H1 (cell line): ENCODE measurements at regions not wholly inside any gene's neighbourhood (a gene's known extent, or its start where the extent isn't known, plus 50 kb on each side); places are given as distances from the start of the nearest gene placed in this dataset.
"Not testable (repeated sequence)": the region's sequence is repeated elsewhere in the genome, so short reads cannot be mapped to it uniquely, and the experiment has no call there.

ENCODE experiments used
- CTCF ChIA-PET: fragments of 300-600 bp; sonication (Branson Sonifier 250); formaldehyde crosslinking; loops from one replicate; lab custom pipeline; 2021; ENCODE audit not compliant: partially characterized antibody; lab: Charles Lee
- POLR2A ChIA-PET: fragments of 300-600 bp; sonication (Branson Sonifier 250); formaldehyde crosslinking; loops from one replicate; lab custom pipeline; 2021; ENCODE audit warnings: inconsistent platforms; ENCODE audit not compliant: partially characterized antibody; lab: Charles Lee
- DNase-seq, 2 experiments: peaks; one replicate each; pipeline versions ENCODE4 v3.0.0 to v3.0.0-alpha.2; 2010 to 2022; ENCODE audit warnings: low spot score in 2 of 2, low read depth in 1 of 2, mixed read lengths in 1 of 2
- FAIRE-seq: peaks from 2 replicates; lab custom pipeline; 2011; peaks lifted over from hg19 to GRCh38; lab: Jason Lieb, UNC
- H2AFZ ChIP-seq: 2 replicates; pipeline ENCODE4 v1.8.1; 2012; ENCODE audit warnings: low read length, inconsistent platforms
- H2AK5ac ChIP-seq: 2 replicates; pipeline ENCODE4 v1.6.1; 2013; ENCODE audit warnings: low read depth, low read length
- H2BK120ac ChIP-seq: replicated peaks from 2 replicates; pipeline ENCODE3; 2013; ENCODE audit warnings: low read depth, low read length, inconsistent platforms
- H2BK12ac ChIP-seq: 2 replicates; pipeline ENCODE4 v1.6.1; 2013; ENCODE audit warnings: low read depth, low read length
- H2BK15ac ChIP-seq: 2 replicates; pipeline ENCODE4 v1.6.1; 2013; ENCODE audit warnings: low read length
- H2BK20ac ChIP-seq: 2 replicates; pipeline ENCODE4 v1.6.1; 2013; ENCODE audit warnings: low read length
- H2BK5ac ChIP-seq: 2 replicates; pipeline ENCODE4 v1.6.1; 2013; ENCODE audit warnings: low read depth, low read length
- H3K14ac ChIP-seq: 2 replicates; pipeline ENCODE4 v1.6.1; 2013; ENCODE audit warnings: inconsistent platforms; ENCODE audit not compliant: insufficient read length
- H3K18ac ChIP-seq: 2 replicates; pipeline ENCODE4 v1.6.1; 2013; ENCODE audit warnings: low read length; ENCODE audit errors: extremely low read depth
- H3K23ac ChIP-seq: 2 replicates; pipeline ENCODE4 v1.6.1; 2013; ENCODE audit warnings: inconsistent platforms; ENCODE audit not compliant: insufficient read length
- H3K23me2 ChIP-seq: 2 replicates; pipeline ENCODE4 v1.6.1; 2013; ENCODE audit warnings: low read depth, low read length
- H3K27ac ChIP-seq: 2 replicates; pipeline ENCODE4 v1.6.1; 2011; ENCODE audit warnings: low read depth, low read length, inconsistent platforms
- H3K27me3 ChIP-seq, 4 experiments: replicated peaks in 1 of 4; 1 replicate in 1 of 4; 2 replicates in 3 of 4; pipeline versions ENCODE4 v1.6.1 to v1.8.1; 2011 to 2013; ENCODE audit warnings: low read length in 3 of 4, mild to moderate bottlenecking in 3 of 4, inconsistent platforms in 2 of 4, mixed read lengths in 2 of 4, moderate library complexity in 1 of 4; ENCODE audit not compliant: control insufficient read depth in 3 of 4, insufficient read depth in 3 of 4; ENCODE audit errors: extremely low read depth in 1 of 4
- H3K36me3 ChIP-seq, 4 experiments: 2 replicates each; pipeline versions ENCODE4 v1.6.1 to v1.8.1; 2011 to 2013; ENCODE audit warnings: mild to moderate bottlenecking in 4 of 4, low read length in 3 of 4, moderate library complexity in 2 of 4, control low read depth in 1 of 4, inconsistent platforms in 1 of 4; ENCODE audit not compliant: insufficient read depth in 4 of 4, control insufficient read depth in 2 of 4
- H3K4ac ChIP-seq: replicated peaks from 2 replicates; pipeline ENCODE3; 2013; ENCODE audit warnings: low read length, low read depth, mixed read lengths, inconsistent platforms; ENCODE audit not compliant: insufficient read length
- H3K4me1 ChIP-seq, 4 experiments: replicated peaks in 1 of 4; 1 replicate in 1 of 4; 2 replicates in 3 of 4; pipeline versions ENCODE4 v1.6.1 to v1.8.1; 2011 to 2013; ENCODE audit warnings: low read length in 3 of 4, inconsistent platforms in 2 of 4, mixed read lengths in 1 of 4; ENCODE audit not compliant: insufficient read depth in 4 of 4, control insufficient read depth in 3 of 4
- H3K4me2 ChIP-seq, 2 experiments: 2 replicates each; pipeline versions ENCODE4 v1.6.1 to v1.8.1; 2011 to 2013; ENCODE audit warnings: low read depth in 2 of 2, low read length in 2 of 2, control low read depth in 1 of 2, inconsistent platforms in 1 of 2, mild to moderate bottlenecking in 1 of 2; ENCODE audit not compliant: insufficient read depth in 1 of 2
- H3K4me3 ChIP-seq, 4 experiments: fragments of 200-600, 300-600 bp in 1 of 4; sonication (generic), shearing (Covaris generic), sonication (Bioruptor Twin) in 1 of 4; 2 replicates each; pipeline versions ENCODE4 v1.5.1 to v1.8.1; 2011 to 2016; ENCODE audit warnings: low read length in 4 of 4, low read depth in 3 of 4, control low read depth in 2 of 4, inconsistent platforms in 2 of 4, mild to moderate bottlenecking in 2 of 4, mixed read lengths in 1 of 4, moderate library complexity in 1 of 4; ENCODE audit not compliant: insufficient read depth in 2 of 4; ENCODE audit errors: extremely low read depth in 1 of 4
- H3K56ac ChIP-seq: replicated peaks from 2 replicates; pipeline ENCODE3; 2013; ENCODE audit warnings: low read depth, mild to moderate bottlenecking, mixed read lengths, low read length, inconsistent platforms; ENCODE audit not compliant: insufficient read length
- H3K79me1 ChIP-seq: 2 replicates; pipeline ENCODE4 v1.6.1; 2013; ENCODE audit warnings: low read depth, low read length, control low read depth
- H3K79me2 ChIP-seq, 2 experiments: 2 replicates each; pipeline versions ENCODE4 v1.6.1 to v1.8.1; 2012 to 2013; ENCODE audit warnings: low read length in 2 of 2, mild to moderate bottlenecking in 2 of 2, inconsistent platforms in 1 of 2; ENCODE audit not compliant: insufficient read depth in 2 of 2, control insufficient read depth in 1 of 2
- H3K9ac ChIP-seq, 4 experiments: replicated peaks in 1 of 4; 1 replicate in 1 of 4; 2 replicates in 3 of 4; pipeline versions ENCODE4 v1.6.1 to v1.8.1; 2011 to 2013; ENCODE audit warnings: low read depth in 3 of 4, low read length in 3 of 4, control low read depth in 2 of 4, mild to moderate bottlenecking in 2 of 4, moderate library complexity in 2 of 4, inconsistent platforms in 1 of 4; ENCODE audit errors: extremely low read depth in 1 of 4
- H3K9me3 ChIP-seq, 2 experiments: 2 replicates each; pipeline versions ENCODE4 v1.6.1 to v1.8.1; 2012 to 2013; ENCODE audit warnings: mild to moderate bottlenecking in 2 of 2, moderate library complexity in 2 of 2, control low read depth in 1 of 2, inconsistent platforms in 1 of 2, low read depth in 1 of 2, low read length in 1 of 2, mixed read lengths in 1 of 2; ENCODE audit not compliant: insufficient read depth in 2 of 2
- H4K20me1 ChIP-seq, 2 experiments: replicated peaks in 1 of 2; 2 replicates each; pipeline versions ENCODE3 to v1.8.1; 2011 to 2013; ENCODE audit warnings: inconsistent platforms in 2 of 2, low read length in 2 of 2, mild to moderate bottlenecking in 1 of 2; ENCODE audit not compliant: insufficient read depth in 2 of 2, control insufficient read depth in 1 of 2
- H4K5ac ChIP-seq: 2 replicates; pipeline ENCODE4 v1.6.1; 2013; ENCODE audit warnings: low read length, low read depth, mixed read lengths, inconsistent platforms; ENCODE audit not compliant: insufficient read length
- H4K8ac ChIP-seq: 2 replicates; pipeline ENCODE4 v1.8.0; 2013; ENCODE audit warnings: mild to moderate bottlenecking, moderate library complexity, low read length, inconsistent platforms; ENCODE audit not compliant: insufficient read depth; ENCODE audit errors: extremely low read depth
- H4K91ac ChIP-seq: replicated peaks from 2 replicates; pipeline ENCODE3; 2013; ENCODE audit warnings: low read length, mixed read lengths, inconsistent platforms; ENCODE audit not compliant: insufficient read length
- WGBS, 2 experiments: shearing (Covaris generic) in 1 of 2; methylation state at CpG; one replicate each; pipeline versions ENCODE4 v1.1.6 to v1.1.7; 2013 to 2015; ENCODE audit warnings: low lambda C conversion rate in 2 of 2, mixed read lengths in 2 of 2, inconsistent platforms in 1 of 2, low coverage in 1 of 2, missing lambda C conversion rate in 1 of 2; ENCODE audit not compliant: insufficient replicate concordance in 2 of 2, insufficient coverage in 1 of 2, insufficient read length in 1 of 2; ENCODE audit errors: extremely low coverage in 1 of 2, missing lambda C conversion rate in 1 of 2; 5-methylcytosine and 5-hydroxymethylcytosine counted together

- H2BK120ac ChIP-seq, H3K23ac ChIP-seq, H3K79me2 ChIP-seq, FAIRE-seq, H2AFZ ChIP-seq, H2BK12ac ChIP-seq, H3K9me3 ChIP-seq, H3K27ac ChIP-seq, H2BK20ac ChIP-seq, H3K9ac ChIP-seq, H3K14ac ChIP-seq, POLR2A ChIA-PET, H4K20me1 ChIP-seq, H3K36me3 ChIP-seq, H2AK5ac ChIP-seq, H4K91ac ChIP-seq, H3K27me3 ChIP-seq, H3K4me1 ChIP-seq, H4K5ac ChIP-seq, DNase-seq, H3K56ac ChIP-seq, H3K4ac ChIP-seq, H3K4me3 ChIP-seq, H2BK5ac ChIP-seq, H3K4me2 ChIP-seq, H3K18ac ChIP-seq, H3K79me1 ChIP-seq, H4K8ac ChIP-seq, H3K23me2 ChIP-seq, H2BK15ac ChIP-seq: not testable (repeated sequence)
- CTCF ChIA-PET: interaction anchor here (1.1 to 4.0 kb wide), 3 partner anchors 11 to 67 kb away, joined by 3 to 20 read pairs (median 3); no protein-coding TSS in a partner anchor
- WGBS, 2 experiments: 93% methylated on average over 1 of the region's 2 CpGs; no CpG with 5 or more reads in 1 of the 2 experiments
Observed at GRCh38 chr19:28310829-28311228, 902.1 kb downstream of the UQCRFS1 start.
